Neural progenitor cell (in vitro differentiated cells): ENCODE measurements at regions not wholly inside any gene's neighbourhood (a gene's known extent, or its start where the extent isn't known, plus 50 kb on each side); places are given as distances from the start of the nearest gene placed in this dataset.

Experiments used
- DNase-seq: peaks from one replicate; pipeline ENCODE4 v3.0.0-alpha.2; 2016; ENCODE audit warnings: low spot score
- H2AFZ ChIP-seq: fragments of 200-600 bp; sonication (generic); replicated peaks from 2 replicates; pipeline ENCODE4 v1.6.1; 2016; ENCODE audit warnings: antibody characterized with exemption
- H3F3A ChIP-seq: fragments of 200-600 bp; sonication (generic); 2 replicates; pipeline ENCODE4 v1.6.1; 2016; ENCODE audit warnings: antibody characterized with exemption, low read depth
- H3K27ac ChIP-seq: fragments of 200-600 bp; sonication (generic); 2 replicates; pipeline ENCODE4 v1.5.1; 2016; ENCODE audit warnings: mild to moderate bottlenecking
- H3K27me3 ChIP-seq: fragments of 200-600 bp; sonication (generic); 2 replicates; pipeline ENCODE4 v1.6.1; 2016; ENCODE audit warnings: mild to moderate bottlenecking, moderate library complexity
- H3K36me3 ChIP-seq: fragments of 200-600 bp; sonication (generic); 2 replicates; pipeline ENCODE4 v1.5.1; 2016
- H3K4me1 ChIP-seq: fragments of 200-600 bp; sonication (generic); 2 replicates; pipeline ENCODE4 v1.6.1; 2016; ENCODE audit warnings: mixed run types
- H3K4me2 ChIP-seq: fragments of 200-600 bp; sonication (generic); 2 replicates; pipeline ENCODE4 v1.6.1; 2016
- H3K4me3 ChIP-seq: fragments of 200-600 bp; sonication (generic); 2 replicates; pipeline ENCODE4 v1.5.1; 2016
- H3K79me2 ChIP-seq: fragments of 200-600 bp; sonication (generic); 2 replicates; pipeline ENCODE4 v1.6.1; 2016; ENCODE audit warnings: low read depth
- H3K9ac ChIP-seq: fragments of 200-600 bp; sonication (generic); 2 replicates; pipeline ENCODE4 v1.6.1; 2016
- H3K9me3 ChIP-seq: fragments of 200-600 bp; sonication (generic); 2 replicates; pipeline ENCODE4 v1.5.1; 2016; ENCODE audit warnings: low read depth
- H4K20me1 ChIP-seq: fragments of 200-600 bp; sonication (generic); 2 replicates; pipeline ENCODE4 v1.6.1; 2016; ENCODE audit warnings: low read depth
- H3K27ac Mint-ChIP-seq: 3 replicates; pipeline ENCODE4 v1.8.0; 2021; ENCODE audit warnings: mixed read lengths
- H3K27me3 Mint-ChIP-seq: 2 replicates; pipeline ENCODE4 v1.8.0; 2022; ENCODE audit warnings: low read depth, mild to moderate bottlenecking, inconsistent platforms, moderate library complexity, mixed read lengths; ENCODE audit not compliant: insufficient read depth
- H3K36me3 Mint-ChIP-seq: 3 replicates; pipeline ENCODE4 v1.8.0; 2021; ENCODE audit warnings: mixed read lengths
- H3K4me1 Mint-ChIP-seq: 3 replicates; pipeline ENCODE4 v1.8.0; 2021; ENCODE audit warnings: mixed read lengths
- H3K4me3 Mint-ChIP-seq: 3 replicates; pipeline ENCODE4 v1.8.0; 2021; ENCODE audit warnings: mild to moderate bottlenecking, moderate library complexity, mixed read lengths
- H3K9me3 Mint-ChIP-seq: 3 replicates; pipeline ENCODE4 v1.8.0; 2020; ENCODE audit warnings: mixed read lengths
- CTCF ChIP-seq: fragments of 200-600 bp; sonication (generic); IDR thresholded peaks from 2 replicates; pipeline ENCODE4 v1.5.1; 2017; ENCODE audit warnings: antibody characterized with exemption, mild to moderate bottlenecking
- EZH2 ChIP-seq: fragments of 200-600 bp; sonication (generic); IDR thresholded peaks from 2 replicates; pipeline ENCODE4 v1.6.1; 2017; ENCODE audit warnings: antibody characterized with exemption, mild to moderate bottlenecking, moderate library complexity
- EZH2phosphoT487 ChIP-seq: fragments of 200-600 bp; sonication (generic); IDR thresholded peaks from 2 replicates; pipeline ENCODE4 v1.6.1; 2017; ENCODE audit warnings: antibody characterized with exemption

GRCh38 chr4:67292045-67292444 is 253.3 kb downstream of the CENPC start:
- peaks cover 4% of the 10 kb centered on the region for H3K36me3 Mint-ChIP-seq
- Histone ChIP-seq H3K4me2 (no peak overlapping the region), H3K36me3 (no peaks in the 10 kb centered on the region), H3K9me3 (no peaks in the 10 kb centered on the region), H2AFZ (peak overlapping the region; percentile 64), H4K20me1 (no peaks in the 10 kb centered on the region), H3K27me3 (no peaks in the 10 kb centered on the region), H3K4me3 (no peak overlapping the region), H3K27ac (no peak overlapping the region), H3K9ac (no peak overlapping the region), H3K79me2 (no peaks in the 10 kb centered on the region), H3K4me1 (peaks cover 12% of the 10 kb centered on the region), H3F3A (no peaks in the 10 kb centered on the region)
- TF ChIP-seq EZH2phosphoT487 (no peak), CTCF (no peak), EZH2 (no peak)
- no peak overlapping the region for H3K27ac Mint-ChIP-seq
- no peaks in the 10 kb centered on the region for H3K27me3 Mint-ChIP-seq
- H3K4me3 Mint-ChIP-seq = no peak overlapping the region
- no peak for DNase-seq
- H3K9me3 Mint-ChIP-seq = peaks cover 7% of the 10 kb centered on the region
- peaks cover 21% of the 10 kb centered on the region for H3K4me1 Mint-ChIP-seq

- Histone ChIP-seq H3K9me3 (no peaks in the 10 kb centered on the region), H3K4me2 (no peak overlapping the region), H3K27ac (no peak overlapping the region), H3K4me1 (peaks cover 12% of the 10 kb centered on the region), H3K9ac (no peak overlapping the region), H3K4me3 (no peak overlapping the region), H3K27me3 (no peaks in the 10 kb centered on the region), H4K20me1 (no peaks in the 10 kb centered on the region), H3K36me3 (no peaks in the 10 kb centered on the region), H2AFZ (peak overlapping the region; percentile 64), H3F3A (no peaks in the 10 kb centered on the region), H3K79me2 (no peaks in the 10 kb centered on the region)
- Mint-ChIP-seq H3K9me3 (peaks cover 7% of the 10 kb centered on the region), H3K36me3 (peaks cover 4% of the 10 kb centered on the region), H3K4me1 (peaks cover 21% of the 10 kb centered on the region), H3K4me3 (no peak overlapping the region), H3K27me3 (no peaks in the 10 kb centered on the region), H3K27ac (no peak overlapping the region)
- no peak for DNase-seq
- TF ChIP-seq EZH2 (no peak), CTCF (no peak), EZH2phosphoT487 (no peak)
Observed at GRCh38 chr4:67291644-67292043, 253.7 kb downstream of the CENPC start.

GRCh38 chr4:67288964-67289363 is 256.3 kb downstream of the CENPC start:
- Histone ChIP-seq H3K27ac (no peak overlapping the region), H4K20me1 (no peaks in the 10 kb centered on the region), H3K4me1 (peaks cover 12% of the 10 kb centered on the region), H3K79me2 (no peaks in the 10 kb centered on the region), H3K9me3 (no peaks in the 10 kb centered on the region), H3K4me2 (no peak overlapping the region), H3K9ac (no peak overlapping the region), H3F3A (no peaks in the 10 kb centered on the region), H3K27me3 (no peaks in the 10 kb centered on the region), H2AFZ (no peak overlapping the region), H3K36me3 (no peaks in the 10 kb centered on the region), H3K4me3 (no peak overlapping the region)
- Mint-ChIP-seq H3K9me3 (peaks cover 12% of the 10 kb centered on the region), H3K27me3 (no peaks in the 10 kb centered on the region), H3K4me3 (no peak overlapping the region), H3K27ac (no peak overlapping the region), H3K36me3 (peaks cover 4% of the 10 kb centered on the region), H3K4me1 (peaks cover 21% of the 10 kb centered on the region)
- TF ChIP-seq EZH2 (no peak), CTCF (peak; percentile 71)
- peak; percentile 52 for DNase-seq

GRCh38 chr4:67286724-67287123 is 258.6 kb downstream of the CENPC start:
- no peaks in the 10 kb centered on the region for H3K9me3 ChIP-seq
- no peak overlapping the region for H3K4me3 ChIP-seq

More at GRCh38 chr4:67286724-67287123, 258.6 kb downstream of the CENPC start:
- no peak for DNase-seq
- H3K27me3 Mint-ChIP-seq = no peaks in the 10 kb centered on the region
- H2AFZ ChIP-seq = no peak overlapping the region
- no peak for TF ChIP-seq EZH2phosphoT487
- TF ChIP-seq EZH2 = no peak
- TF ChIP-seq CTCF = no peak
- H3K36me3 ChIP-seq = no peaks in the 10 kb centered on the region
- H4K20me1 ChIP-seq = no peaks in the 10 kb centered on the region
- peaks cover 4% of the 10 kb centered on the region for H3K36me3 Mint-ChIP-seq
- no peak overlapping the region for H3K9ac ChIP-seq
- peaks cover 12% of the 10 kb centered on the region for H3K9me3 Mint-ChIP-seq
- no peaks in the 10 kb centered on the region for H3K79me2 ChIP-seq
- H3K27ac ChIP-seq = no peak overlapping the region
- peaks cover 12% of the 10 kb centered on the region for H3K4me1 ChIP-seq
- H3K4me1 Mint-ChIP-seq = peaks cover 18% of the 10 kb centered on the region
- H3K4me2 ChIP-seq = no peak overlapping the region
- H3K27ac Mint-ChIP-seq = no peak overlapping the region
- H3F3A ChIP-seq = no peaks in the 10 kb centered on the region
- no peaks in the 10 kb centered on the region for H3K27me3 ChIP-seq
- no peak overlapping the region for H3K4me3 Mint-ChIP-seq
